CD14-positive monocyte (primary cell): ENCODE measurements at regions not wholly inside any gene's neighbourhood (a gene's known extent, or its start where the extent isn't known, plus 50 kb on each side); places are given as distances from the start of the nearest gene placed in this dataset.

Experiments
- DNase-seq, 3 donors: peaks; one replicate each; pipeline ENCODE4 v3.0.0-alpha.2; 2011 to 2022
- H2AFZ ChIP-seq: 2 replicates; pipeline ENCODE4 v1.6.0; 2012; ENCODE audit warnings: mild to moderate bottlenecking, low read depth, low read length, inconsistent platforms; ENCODE audit not compliant: insufficient read depth, poor library complexity, severe bottlenecking
- H3K27ac ChIP-seq, 2 donors: 1 replicate in 1 of 2; 2 replicates in 1 of 2; pipeline ENCODE4 v1.5.1; 2012 to 2013; ENCODE audit warnings: low read length in 2 of 2, control low read depth in 1 of 2, inconsistent platforms in 1 of 2, low read depth in 1 of 2, mild to moderate bottlenecking in 1 of 2
- H3K27me3 ChIP-seq, 2 donors: one replicate each; pipeline versions ENCODE4 v1.6.0 to v1.6.1; 2011 to 2013; ENCODE audit warnings: low read length in 2 of 2; ENCODE audit not compliant: control insufficient read depth in 2 of 2, insufficient read depth in 2 of 2
- H3K36me3 ChIP-seq, 2 donors: replicated peaks in 1 of 2; 1 replicate in 1 of 2; 2 replicates in 1 of 2; pipeline versions ENCODE4 v1.5.1 to v1.6.1; 2012 to 2013; ENCODE audit warnings: low read length in 2 of 2, control low read depth in 1 of 2, inconsistent platforms in 1 of 2, mild to moderate bottlenecking in 1 of 2; ENCODE audit not compliant: insufficient read depth in 2 of 2, control insufficient read depth in 1 of 2
- H3K4me1 ChIP-seq, 2 donors: 1 replicate in 1 of 2; 2 replicates in 1 of 2; pipeline versions ENCODE4 v1.5.1 to v1.6.1; 2012 to 2013; ENCODE audit warnings: low read length in 2 of 2, control low read depth in 1 of 2, inconsistent platforms in 1 of 2, mild to moderate bottlenecking in 1 of 2, moderate library complexity in 1 of 2; ENCODE audit not compliant: insufficient read depth in 2 of 2, control insufficient read depth in 1 of 2
- H3K4me2 ChIP-seq: replicated peaks from 2 replicates; pipeline ENCODE3; 2012; ENCODE audit warnings: low read length, moderate library complexity, mild to moderate bottlenecking; ENCODE audit not compliant: poor library complexity, severe bottlenecking; ENCODE audit errors: extremely low read depth
- H3K4me3 ChIP-seq, 3 experiments: fragments of 200-600 bp in 1 of 3; sonication (generic) in 1 of 3; replicated peaks in 1 of 3; 1 replicate in 2 of 3; 2 replicates in 1 of 3; pipeline ENCODE4 v1.5.1; 2011 to 2013; ENCODE audit warnings: low read length in 3 of 3, mild to moderate bottlenecking in 3 of 3, control low read depth in 2 of 3, low read depth in 2 of 3, inconsistent platforms in 1 of 3, moderate library complexity in 1 of 3
- H3K79me2 ChIP-seq: 2 replicates; pipeline ENCODE4 v1.6.0; 2012; ENCODE audit warnings: mild to moderate bottlenecking, control low read depth, inconsistent platforms, low read length, moderate library complexity; ENCODE audit not compliant: insufficient read depth
- H3K9ac ChIP-seq: 2 replicates; pipeline ENCODE4 v1.6.0; 2017; ENCODE audit warnings: low read length, mild to moderate bottlenecking; ENCODE audit not compliant: insufficient read depth, poor library complexity, severe bottlenecking
- H3K9me3 ChIP-seq, 2 donors: replicated peaks in 1 of 2; 1 replicate in 1 of 2; 2 replicates in 1 of 2; pipeline versions ENCODE4 v1.5.1 to v1.6.1; 2012 to 2013; ENCODE audit warnings: low read length in 2 of 2, control low read depth in 1 of 2; ENCODE audit not compliant: control insufficient read depth in 1 of 2, insufficient read depth in 1 of 2
- H4K20me1 ChIP-seq: 2 replicates; pipeline ENCODE4 v1.6.0; 2012; ENCODE audit warnings: mild to moderate bottlenecking, low read length, control low read depth, moderate library complexity; ENCODE audit not compliant: insufficient read depth
- H3K27ac Mint-ChIP-seq, 7 donors: one replicate each; pipeline ENCODE4 v1.8.0; 2020; ENCODE audit warnings: mild to moderate bottlenecking in 7 of 7, mixed read lengths in 7 of 7, moderate library complexity in 6 of 7, inconsistent platforms in 2 of 7
- H3K27me3 Mint-ChIP-seq, 3 donors: one replicate each; pipeline ENCODE4 v1.8.0; 2021 to 2022; ENCODE audit warnings: low read depth in 3 of 3, mild to moderate bottlenecking in 3 of 3, mixed read lengths in 3 of 3, moderate library complexity in 3 of 3, inconsistent platforms in 1 of 3
- H3K36me3 Mint-ChIP-seq, 2 donors: one replicate each; pipeline ENCODE4 v1.8.0; 2020; ENCODE audit warnings: mixed read lengths in 2 of 2, inconsistent platforms in 1 of 2, mild to moderate bottlenecking in 1 of 2
- H3K4me1 Mint-ChIP-seq: one replicate; pipeline ENCODE4 v1.8.0; 2020; ENCODE audit warnings: mild to moderate bottlenecking, mixed read lengths
- H3K4me3 Mint-ChIP-seq, 2 donors: one replicate each; pipeline ENCODE4 v1.8.0; 2020; ENCODE audit warnings: mild to moderate bottlenecking in 2 of 2, mixed read lengths in 2 of 2, moderate library complexity in 1 of 2
- H3K9me3 Mint-ChIP-seq, 7 donors: one replicate each; pipeline ENCODE4 v1.8.0; 2020 to 2022; ENCODE audit warnings: mixed read lengths in 7 of 7, mild to moderate bottlenecking in 6 of 7, moderate library complexity in 6 of 7, inconsistent platforms in 2 of 7
- WGBS: methylation state at CpG from one replicate; pipeline ENCODE4 v1.1.5; 2013; ENCODE audit warnings: missing lambda C conversion rate; ENCODE audit not compliant: insufficient coverage; 5-methylcytosine and 5-hydroxymethylcytosine counted together
- intact Hi-C, 2 donors: fragments of 100-400 bp; cut with micrococcal nuclease; formaldehyde crosslinking; loops; one replicate each; pipeline versions ENCODE4 v1.15.0 to v1.15.1; 2023
- TF ChIP-seq, protein P1 (sequence below): fragments of 200-600 bp; IDR thresholded peaks from one replicate; pipeline ENCODE4 v1.8.0; 2022; ENCODE audit warnings: antibody characterized with exemption, mild to moderate bottlenecking

DNA sequence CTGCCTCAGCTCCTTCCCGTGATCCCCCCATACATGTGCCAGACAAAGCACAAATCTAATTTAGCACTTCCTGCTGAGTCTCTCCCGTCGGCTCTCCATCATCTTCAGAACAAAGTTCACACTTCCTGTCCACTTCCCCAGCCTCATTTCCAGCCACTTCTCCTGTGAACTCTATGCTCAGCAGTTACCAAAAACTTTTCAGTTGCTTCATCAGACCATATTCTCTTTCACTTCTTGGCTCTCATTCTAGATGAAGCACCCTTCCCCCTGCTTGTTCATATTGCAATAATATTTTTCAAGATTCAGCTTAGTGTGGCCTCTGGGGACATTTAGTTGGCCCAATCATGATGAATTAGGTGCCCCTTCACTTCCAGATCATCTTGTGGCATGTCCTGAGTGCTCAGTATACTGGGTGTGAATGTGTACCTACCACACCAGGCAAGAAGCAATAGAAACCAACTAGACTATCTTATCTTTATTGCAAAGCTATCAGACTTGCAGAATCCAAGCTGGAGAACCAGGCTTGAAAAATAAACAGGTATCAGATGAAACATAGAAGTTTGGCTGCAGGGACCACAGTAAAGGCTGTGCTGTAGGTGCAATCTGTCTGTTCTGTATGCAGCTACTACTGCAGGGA, 115.8 kb downstream of the NXPE2 start:
- Mint-ChIP-seq H3K27ac (no peak overlapping the region), H3K36me3 (no peaks in the 10 kb centered on the region), H3K27me3 (peaks cover 3 to 6% (median 6%) of the 10 kb centered on the region in 3 donors), H3K4me3 (no peak overlapping the region), H3K4me1 (no peaks in the 10 kb centered on the region), H3K9me3 (peaks cover 0 to 5% (median 1%) of the 10 kb centered on the region in 7 donors)
- no peaks in the 10 kb centered on the region for H3K4me1 ChIP-seq
- WGBS, result 8% methylated on average over 3 of the region's 3 CpGs
- no peak overlapping the region for H3K4me2 ChIP-seq
- H3K27ac ChIP-seq, result no peak overlapping the region
- H3K79me2 ChIP-seq, result no peaks in the 10 kb centered on the region
- no peak for DNase-seq
- no peak overlapping the region for H3K4me3 ChIP-seq
- no peak overlapping the region for H2AFZ ChIP-seq
- no peak overlapping the region for H3K9ac ChIP-seq
- H3K36me3 ChIP-seq, result no peaks in the 10 kb centered on the region
- H3K27me3 ChIP-seq, result no peaks in the 10 kb centered on the region
- H3K9me3 ChIP-seq, result no peaks in the 10 kb centered on the region
- intact Hi-C loops, result no loop called here
- TF ChIP-seq, protein P1, sequence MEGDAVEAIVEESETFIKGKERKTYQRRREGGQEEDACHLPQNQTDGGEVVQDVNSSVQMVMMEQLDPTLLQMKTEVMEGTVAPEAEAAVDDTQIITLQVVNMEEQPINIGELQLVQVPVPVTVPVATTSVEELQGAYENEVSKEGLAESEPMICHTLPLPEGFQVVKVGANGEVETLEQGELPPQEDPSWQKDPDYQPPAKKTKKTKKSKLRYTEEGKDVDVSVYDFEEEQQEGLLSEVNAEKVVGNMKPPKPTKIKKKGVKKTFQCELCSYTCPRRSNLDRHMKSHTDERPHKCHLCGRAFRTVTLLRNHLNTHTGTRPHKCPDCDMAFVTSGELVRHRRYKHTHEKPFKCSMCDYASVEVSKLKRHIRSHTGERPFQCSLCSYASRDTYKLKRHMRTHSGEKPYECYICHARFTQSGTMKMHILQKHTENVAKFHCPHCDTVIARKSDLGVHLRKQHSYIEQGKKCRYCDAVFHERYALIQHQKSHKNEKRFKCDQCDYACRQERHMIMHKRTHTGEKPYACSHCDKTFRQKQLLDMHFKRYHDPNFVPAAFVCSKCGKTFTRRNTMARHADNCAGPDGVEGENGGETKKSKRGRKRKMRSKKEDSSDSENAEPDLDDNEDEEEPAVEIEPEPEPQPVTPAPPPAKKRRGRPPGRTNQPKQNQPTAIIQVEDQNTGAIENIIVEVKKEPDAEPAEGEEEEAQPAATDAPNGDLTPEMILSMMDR, result no peak
- H4K20me1 ChIP-seq, result no peaks in the 10 kb centered on the region

DNA sequence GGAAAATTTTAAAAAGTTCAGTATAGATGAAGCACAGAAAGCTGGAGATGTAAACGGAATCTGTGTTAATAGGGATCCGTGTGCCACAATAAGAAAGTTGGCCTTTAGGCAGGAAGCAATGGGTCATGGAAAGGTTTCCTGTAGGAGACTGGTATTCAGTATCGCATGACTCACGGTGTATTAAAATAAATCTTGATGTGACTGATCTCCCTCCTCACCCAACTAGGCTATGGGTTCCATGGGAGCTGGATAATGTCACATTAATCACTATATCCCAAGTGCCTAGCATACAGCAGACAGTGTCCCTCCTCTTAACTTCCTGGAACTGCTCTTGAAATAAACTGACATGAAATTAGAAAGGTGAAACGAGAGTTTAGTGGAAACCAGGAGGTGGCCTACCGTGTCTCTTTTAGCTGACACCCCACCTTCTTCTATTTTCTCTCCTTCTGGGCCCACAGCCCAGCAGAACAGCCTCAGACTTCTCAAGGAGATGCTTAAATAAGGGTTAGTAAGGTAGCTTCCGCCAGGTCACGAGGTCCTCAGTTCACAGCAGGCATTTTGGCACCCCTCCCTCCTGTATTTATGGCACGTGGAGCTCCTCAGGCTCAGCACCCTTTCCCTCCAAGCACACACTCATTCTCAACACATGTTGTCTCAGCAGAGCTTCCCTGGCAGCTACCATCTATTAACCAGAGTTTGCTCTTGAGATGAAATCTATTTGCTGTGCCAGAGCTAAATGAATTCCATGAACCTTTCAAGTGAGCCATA, 118.8 kb downstream of the NXPE2 start:
- Histone ChIP-seq H3K27me3 (no peaks in the 10 kb centered on the region), H3K4me2 (no peak overlapping the region), H3K36me3 (no peaks in the 10 kb centered on the region), H3K9me3 (no peaks in the 10 kb centered on the region), H3K4me1 (no peaks in the 10 kb centered on the region), H2AFZ (no peak overlapping the region), H3K79me2 (no peaks in the 10 kb centered on the region), H3K9ac (no peak overlapping the region), H3K4me3 (no peak overlapping the region), H4K20me1 (no peaks in the 10 kb centered on the region), H3K27ac (no peak overlapping the region)
- no peak for DNase-seq
- Mint-ChIP-seq H3K4me1 (no peaks in the 10 kb centered on the region), H3K9me3 (no peaks in the 10 kb centered on the region), H3K27ac (no peak overlapping the region), H3K4me3 (no peak overlapping the region), H3K27me3 (peaks cover 7 to 9% (median 8%) of the 10 kb centered on the region in 3 donors), H3K36me3 (no peaks in the 10 kb centered on the region)
- TF ChIP-seq, protein P1, result no peak
- 55% methylated on average over 2 of the region's 9 CpGs for WGBS
- intact Hi-C loops, result no loop called here
